Smooth muscle cell (in vitro differentiated cells): ENCODE measurements at regions not wholly inside any gene's neighbourhood (a gene's known extent, or its start where the extent isn't known, plus 50 kb on each side); places are given as distances from the start of the nearest gene placed in this dataset.

ENCODE experiments used
- DNase-seq: peaks from one replicate; lab custom pipeline; 2025; ENCODE audit not compliant: unreplicated experiment; lab: John Stamatoyannopoulos, UW
- H2AFZ ChIP-seq: fragments of 200-600 bp; sonication (generic); 2 replicates; pipeline ENCODE4 v1.6.0; 2016; ENCODE audit warnings: antibody characterized with exemption, low read depth, mild to moderate bottlenecking
- H3F3A ChIP-seq: fragments of 200-600 bp; sonication (generic); 2 replicates; pipeline ENCODE4 v1.6.0; 2017; ENCODE audit warnings: antibody characterized with exemption, low read depth
- H3K27ac ChIP-seq: fragments of 200-600 bp; sonication (generic); 2 replicates; pipeline ENCODE4 v1.5.1; 2016; ENCODE audit warnings: low read depth, mild to moderate bottlenecking
- H3K27me3 ChIP-seq: fragments of 200-600 bp; sonication (generic); 2 replicates; pipeline ENCODE4 v1.6.1; 2016; ENCODE audit warnings: low read depth, mild to moderate bottlenecking
- H3K36me3 ChIP-seq: fragments of 200-600 bp; sonication (generic); 2 replicates; pipeline ENCODE4 v1.5.1; 2016; ENCODE audit warnings: low read depth
- H3K4me1 ChIP-seq: fragments of 200-600 bp; sonication (generic); 2 replicates; pipeline ENCODE4 v1.5.1; 2016; ENCODE audit warnings: low read depth
- H3K4me2 ChIP-seq: fragments of 200-600 bp; sonication (generic); 2 replicates; pipeline ENCODE4 v1.6.0; 2016; ENCODE audit warnings: mild to moderate bottlenecking
- H3K4me3 ChIP-seq: fragments of 200-600 bp; sonication (generic); 2 replicates; pipeline ENCODE4 v1.5.1; 2016; ENCODE audit warnings: mild to moderate bottlenecking
- H3K79me2 ChIP-seq: fragments of 200-600 bp; sonication (generic); 2 replicates; pipeline ENCODE4 v1.6.0; 2016; ENCODE audit warnings: low read depth, mild to moderate bottlenecking
- H3K9ac ChIP-seq: fragments of 200-600 bp; sonication (generic); 2 replicates; pipeline ENCODE4 v1.6.0; 2016; ENCODE audit warnings: low read depth
- H3K9me3 ChIP-seq: fragments of 200-600 bp; sonication (generic); replicated peaks from 2 replicates; pipeline ENCODE4 v1.5.1; 2016; ENCODE audit warnings: low read depth
- H4K20me1 ChIP-seq: fragments of 200-600 bp; sonication (generic); 2 replicates; pipeline ENCODE4 v1.6.0; 2016; ENCODE audit warnings: low read depth
- WGBS: methylation state at CpG from one replicate; pipeline ENCODE4 v1.1.7; 2016; ENCODE audit warnings: low lambda C conversion rate; 5-methylcytosine and 5-hydroxymethylcytosine counted together
- TF ChIP-seq, protein P1 (sequence below): fragments of 200-600 bp; sonication (generic); IDR thresholded peaks from 2 replicates; pipeline ENCODE4 v1.5.1; 2017; ENCODE audit warnings: borderline replicate concordance, mild to moderate bottlenecking, antibody characterized with exemption; ENCODE audit not compliant: insufficient read depth, poor library complexity, severe bottlenecking

DNA sequence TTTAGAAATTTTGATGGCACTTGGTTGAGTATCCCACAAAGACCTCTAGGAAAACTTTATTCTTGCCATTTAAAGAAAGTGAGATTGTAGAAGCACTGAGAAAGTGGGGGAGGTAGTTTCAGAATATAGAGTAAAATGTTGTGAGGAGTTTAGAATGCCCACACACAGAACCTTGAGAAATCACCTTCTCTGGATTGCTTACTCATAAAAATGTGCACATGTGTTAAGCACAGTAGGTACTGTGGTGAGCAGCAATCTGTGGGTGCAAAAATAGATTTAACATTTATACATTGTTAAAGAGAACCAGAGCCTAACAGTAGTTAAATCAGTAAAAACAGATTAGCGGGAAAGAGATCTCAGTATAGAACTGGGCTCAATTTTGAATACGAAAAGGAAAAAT, 201.2 kb upstream of the NWD2 start:
- TF ChIP-seq, protein P1, sequence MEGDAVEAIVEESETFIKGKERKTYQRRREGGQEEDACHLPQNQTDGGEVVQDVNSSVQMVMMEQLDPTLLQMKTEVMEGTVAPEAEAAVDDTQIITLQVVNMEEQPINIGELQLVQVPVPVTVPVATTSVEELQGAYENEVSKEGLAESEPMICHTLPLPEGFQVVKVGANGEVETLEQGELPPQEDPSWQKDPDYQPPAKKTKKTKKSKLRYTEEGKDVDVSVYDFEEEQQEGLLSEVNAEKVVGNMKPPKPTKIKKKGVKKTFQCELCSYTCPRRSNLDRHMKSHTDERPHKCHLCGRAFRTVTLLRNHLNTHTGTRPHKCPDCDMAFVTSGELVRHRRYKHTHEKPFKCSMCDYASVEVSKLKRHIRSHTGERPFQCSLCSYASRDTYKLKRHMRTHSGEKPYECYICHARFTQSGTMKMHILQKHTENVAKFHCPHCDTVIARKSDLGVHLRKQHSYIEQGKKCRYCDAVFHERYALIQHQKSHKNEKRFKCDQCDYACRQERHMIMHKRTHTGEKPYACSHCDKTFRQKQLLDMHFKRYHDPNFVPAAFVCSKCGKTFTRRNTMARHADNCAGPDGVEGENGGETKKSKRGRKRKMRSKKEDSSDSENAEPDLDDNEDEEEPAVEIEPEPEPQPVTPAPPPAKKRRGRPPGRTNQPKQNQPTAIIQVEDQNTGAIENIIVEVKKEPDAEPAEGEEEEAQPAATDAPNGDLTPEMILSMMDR = no peak
- no peak for DNase-seq
- H3K9me3 ChIP-seq = no peaks in the 10 kb centered on the region
- no peak overlapping the region for H2AFZ ChIP-seq
- no peaks in the 10 kb centered on the region for H4K20me1 ChIP-seq
- WGBS = 89% methylated on average over 2 of the region's 2 CpGs
- no peak overlapping the region for H3K4me2 ChIP-seq
- no peaks in the 10 kb centered on the region for H3K36me3 ChIP-seq
- no peak overlapping the region for H3K9ac ChIP-seq
- no peaks in the 10 kb centered on the region for H3K4me1 ChIP-seq
- H3K79me2 ChIP-seq = no peaks in the 10 kb centered on the region
- H3K27ac ChIP-seq = no peak overlapping the region
- H3K4me3 ChIP-seq = no peak overlapping the region
- H3K27me3 ChIP-seq = no peaks in the 10 kb centered on the region
- H3F3A ChIP-seq = no peaks in the 10 kb centered on the region

DNA sequence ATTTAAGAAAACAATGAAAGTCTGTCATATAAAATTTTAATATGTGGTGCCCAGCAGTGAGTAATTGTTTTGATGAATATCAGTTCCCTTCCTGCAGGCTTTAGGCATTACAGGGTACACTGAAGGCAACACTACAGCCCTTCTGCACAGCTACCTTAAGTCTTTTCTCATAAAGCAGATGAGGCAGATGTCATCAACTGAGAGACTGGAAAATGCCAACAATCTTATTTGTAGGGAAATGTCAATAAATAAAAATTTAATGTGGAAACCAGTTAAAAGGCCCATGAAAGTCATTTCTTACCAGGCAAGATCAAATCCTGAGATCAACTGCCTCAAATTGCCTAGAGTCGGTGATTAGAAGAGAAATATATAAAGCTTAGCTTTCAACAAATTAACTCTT, 193.4 kb upstream of the NWD2 start:
- H3K4me3 ChIP-seq = no peak overlapping the region
- no peaks in the 10 kb centered on the region for H4K20me1 ChIP-seq

DNA sequence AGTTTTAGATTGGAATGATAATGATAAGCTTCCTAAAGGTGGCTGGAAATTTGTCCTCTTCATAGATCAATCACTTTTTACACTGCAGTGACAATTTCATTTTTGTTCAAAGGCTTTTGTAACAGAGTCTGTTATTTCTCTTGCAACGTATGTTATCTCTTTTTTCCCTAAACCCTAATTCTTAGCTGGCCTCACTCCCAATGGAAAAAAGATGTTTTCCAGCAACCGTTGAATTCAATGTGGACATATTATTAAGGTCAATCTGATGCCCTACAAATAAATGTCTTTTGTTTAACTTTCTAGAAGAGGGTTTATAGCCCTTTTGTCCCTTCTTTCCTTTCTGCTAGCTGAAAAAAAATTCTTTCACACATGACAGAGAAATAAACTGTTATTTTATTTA, 192.7 kb upstream of the NWD2 start:
- no peaks in the 10 kb centered on the region for H3K27me3 ChIP-seq
- no peaks in the 10 kb centered on the region for H3K9me3 ChIP-seq
- no peak overlapping the region for H3K9ac ChIP-seq
- H3K36me3 ChIP-seq = no peaks in the 10 kb centered on the region
- no peak for DNase-seq
- no peak overlapping the region for H3K4me3 ChIP-seq
- H3K27ac ChIP-seq = no peak overlapping the region
- TF ChIP-seq, protein P1 = no peak
- H3K4me2 ChIP-seq = no peak overlapping the region
- no peaks in the 10 kb centered on the region for H4K20me1 ChIP-seq
- H3K4me1 ChIP-seq = no peaks in the 10 kb centered on the region
- no peaks in the 10 kb centered on the region for H3K79me2 ChIP-seq
- 16% methylated on average over 2 of the region's 2 CpGs for WGBS
- no peaks in the 10 kb centered on the region for H3F3A ChIP-seq
- no peak overlapping the region for H2AFZ ChIP-seq

More for the DNA sequence above, 193.4 kb upstream of the NWD2 start:
- Histone ChIP-seq H3K9me3 (no peaks in the 10 kb centered on the region), H3F3A (no peaks in the 10 kb centered on the region), H3K9ac (no peak overlapping the region), H3K4me1 (no peaks in the 10 kb centered on the region), H3K27ac (no peak overlapping the region), H2AFZ (no peak overlapping the region), H3K4me2 (no peak overlapping the region), H3K79me2 (no peaks in the 10 kb centered on the region), H3K36me3 (no peaks in the 10 kb centered on the region), H3K27me3 (no peaks in the 10 kb centered on the region)
- TF ChIP-seq, protein P1 = no peak
- DNase-seq = no peak
- WGBS = 52% methylated on average over 1 of the region's 1 CpG

DNA sequence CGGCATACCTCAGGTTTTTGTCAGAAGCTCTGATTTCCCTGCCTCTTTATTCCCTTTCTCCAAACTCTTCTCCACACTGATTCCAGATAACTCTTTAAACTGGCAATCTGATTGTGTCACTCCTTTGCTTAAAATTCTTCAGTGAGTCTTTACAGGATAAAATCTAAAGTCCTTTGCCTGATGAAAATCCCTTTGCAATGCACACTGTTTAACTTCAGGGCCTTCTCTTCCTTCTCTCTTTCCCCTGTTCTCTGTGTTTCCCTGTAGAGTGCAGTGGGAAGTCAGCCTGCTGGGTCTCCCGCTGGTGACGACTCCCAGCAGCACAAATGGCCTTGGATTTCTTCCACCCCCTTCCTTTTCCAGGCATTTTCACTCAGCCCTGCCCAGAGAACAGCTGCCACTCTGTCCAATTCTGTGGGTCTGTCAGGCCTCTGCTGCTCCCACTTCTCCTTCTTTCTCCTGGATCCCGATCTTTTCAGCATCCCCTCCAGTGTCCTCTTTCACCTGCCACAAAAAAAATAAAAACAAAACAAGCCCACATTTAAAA, 189.9 kb upstream of the NWD2 start:
- no peak overlapping the region for H3K4me2 ChIP-seq
- H3K27me3 ChIP-seq = no peaks in the 10 kb centered on the region
- no peaks in the 10 kb centered on the region for H3K9me3 ChIP-seq
- 51% methylated on average over 4 of the region's 4 CpGs for WGBS
- H3K36me3 ChIP-seq = no peaks in the 10 kb centered on the region
- H3K4me1 ChIP-seq = no peaks in the 10 kb centered on the region
- H3F3A ChIP-seq = no peaks in the 10 kb centered on the region
- no peak for DNase-seq
- no peak overlapping the region for H3K4me3 ChIP-seq
- TF ChIP-seq, protein P1 = no peak
- no peak overlapping the region for H3K9ac ChIP-seq
- no peaks in the 10 kb centered on the region for H4K20me1 ChIP-seq
- H2AFZ ChIP-seq = no peak overlapping the region
- no peaks in the 10 kb centered on the region for H3K79me2 ChIP-seq
- no peak overlapping the region for H3K27ac ChIP-seq
